ENCODE measurements at regions not wholly inside any gene's neighbourhood (a gene's known extent, or its start where the extent isn't known, plus 50 kb on each side); places are given as distances from the start of the nearest gene placed in this dataset.

DNA sequence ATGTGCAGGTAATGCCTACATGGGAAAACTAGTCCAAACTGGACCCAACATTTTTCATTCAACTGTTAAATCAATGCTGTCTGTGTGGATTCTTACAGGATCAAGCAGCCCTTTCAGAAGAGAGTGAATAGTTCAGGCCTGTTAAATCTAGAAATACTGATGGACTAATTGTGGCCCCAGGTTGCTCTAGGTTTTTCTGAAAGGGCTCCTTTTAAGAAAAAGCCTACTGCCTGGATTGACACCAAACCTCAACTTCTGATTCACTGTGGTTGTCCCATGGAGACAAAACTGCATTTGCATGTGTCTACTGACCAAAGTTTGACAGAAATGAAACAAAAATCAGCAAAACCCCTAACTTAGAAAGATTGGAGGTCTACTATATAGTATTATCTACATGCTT is 437.0 kb downstream of the KLF12 start:
- no peak overlapping the region for H3K4me3 ChIP-seq
- no peak for TF ChIP-seq CTCF (IDR thresholded peaks at IDR 0.05)
- H3K4me1 ChIP-seq: no peaks in the 10 kb centered on the region
- no peak overlapping the region for H3K27ac ChIP-seq
- H3K27me3 ChIP-seq: no peaks in the 10 kb centered on the region
- H3K9me3 ChIP-seq: no peaks in the 10 kb centered on the region
- peaks cover 19 to 27% (median 21%) of the 10 kb centered on the region in 3 donors for H3K36me3 ChIP-seq
- no peak for DNase-seq
- intact Hi-C loops (cut with DNase I; ENCODE audit: low total_unique reads): no loop called here

DNA sequence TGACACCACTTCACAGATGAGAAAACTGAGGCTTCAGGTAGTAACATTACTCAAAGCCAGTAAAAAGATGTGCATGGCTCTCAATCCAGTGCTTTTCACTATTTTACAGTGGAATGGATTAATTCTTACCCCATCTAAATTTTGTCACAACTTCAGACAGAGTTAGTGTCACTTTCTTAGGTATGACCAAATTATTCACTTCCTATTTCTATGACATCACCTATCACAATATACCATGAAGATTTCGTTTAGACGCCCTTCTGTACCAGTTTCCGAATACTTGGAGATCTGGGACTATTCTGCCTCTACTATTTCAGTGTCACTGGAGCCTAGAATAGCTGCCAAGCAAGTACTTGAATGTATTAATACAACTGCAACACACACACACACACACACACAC is 437.5 kb downstream of the KLF12 start:
- Histone ChIP-seq H3K4me1 (no peaks in the 10 kb centered on the region), H3K27ac (no peak overlapping the region), H3K36me3 (peaks cover 19 to 27% (median 21%) of the 10 kb centered on the region in 3 donors), H3K4me3 (no peak overlapping the region), H3K27me3 (no peaks in the 10 kb centered on the region), H3K9me3 (no peaks in the 10 kb centered on the region)
- no peak for DNase-seq
- no peak for TF ChIP-seq CTCF (IDR thresholded peaks at IDR 0.05)
- intact Hi-C loops (cut with DNase I; ENCODE audit: low total_unique reads): no loop called here

DNA sequence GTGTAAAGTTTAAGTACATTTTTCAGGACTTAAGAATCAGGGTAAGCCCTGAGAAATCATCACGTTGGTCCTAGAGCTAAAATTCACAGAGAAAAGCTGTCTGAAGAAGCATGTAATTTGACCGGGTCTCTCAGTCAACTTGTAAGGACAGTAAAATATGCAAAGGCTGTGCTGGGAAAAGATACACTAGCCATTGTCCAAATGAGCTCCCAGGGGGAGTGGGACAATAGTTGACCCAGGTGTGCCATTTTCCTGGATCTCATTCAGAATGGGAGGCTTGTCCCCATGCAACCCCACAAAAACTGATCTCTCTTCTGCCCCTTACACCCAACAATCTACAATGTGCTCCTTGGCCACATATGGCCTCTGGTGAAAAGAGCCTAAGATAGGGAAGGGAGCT is 437.9 kb downstream of the KLF12 start:
- H3K27ac ChIP-seq: no peak overlapping the region
- TF ChIP-seq CTCF (IDR thresholded peaks at IDR 0.05): no peak

GRCh38 chr13:73695325-73695724 is 438.9 kb downstream of the KLF12 start:
- no peaks in the 10 kb centered on the region for H3K27me3 ChIP-seq
- DNase-seq: no peak
- H3K9me3 ChIP-seq: no peaks in the 10 kb centered on the region
- H3K4me3 ChIP-seq: no peak overlapping the region
- no peaks in the 10 kb centered on the region for H3K4me1 ChIP-seq
- intact Hi-C loops (cut with DNase I; ENCODE audit: low total_unique reads): no loop called here
- no peak overlapping the region for H3K27ac ChIP-seq
- peaks cover 21 to 27% (median 21%) of the 10 kb centered on the region in 3 donors for H3K36me3 ChIP-seq
- no peak for TF ChIP-seq CTCF (IDR thresholded peaks at IDR 0.05)

More for the DNA sequence above, 437.9 kb downstream of the KLF12 start:
- intact Hi-C loops (cut with DNase I; ENCODE audit: low total_unique reads): no loop called here
- Histone ChIP-seq H3K27me3 (no peaks in the 10 kb centered on the region), H3K4me3 (no peak overlapping the region), H3K9me3 (no peaks in the 10 kb centered on the region), H3K36me3 (peaks cover 19 to 27% (median 21%) of the 10 kb centered on the region in 3 donors), H3K4me1 (no peaks in the 10 kb centered on the region)
- DNase-seq: no peak

GRCh38 chr13:73693215-73693614 is 441.0 kb downstream of the KLF12 start:
- Histone ChIP-seq H3K4me1 (no peaks in the 10 kb centered on the region), H3K4me3 (no peak overlapping the region), H3K9me3 (no peaks in the 10 kb centered on the region), H3K27ac (no peak overlapping the region), H3K36me3 (peaks cover 22 to 27% (median 25%) of the 10 kb centered on the region in 3 donors), H3K27me3 (no peaks in the 10 kb centered on the region)
- DNase-seq: no peak
- no peak for TF ChIP-seq CTCF (IDR thresholded peaks at IDR 0.05)
- intact Hi-C loops (cut with DNase I; ENCODE audit: low total_unique reads): no loop called here

GRCh38 chr13:73691891-73692290 is 442.3 kb downstream of the KLF12 start:
- Histone ChIP-seq H3K9me3 (no peaks in the 10 kb centered on the region), H3K4me3 (no peak overlapping the region), H3K4me1 (no peaks in the 10 kb centered on the region), H3K27ac (no peak overlapping the region), H3K36me3 (peaks cover 22 to 27% (median 25%) of the 10 kb centered on the region in 3 donors), H3K27me3 (no peaks in the 10 kb centered on the region)
- TF ChIP-seq CTCF (IDR thresholded peaks at IDR 0.05): no peak
- DNase-seq: no peak
- intact Hi-C loops (cut with DNase I; ENCODE audit: low total_unique reads): no loop called here

All from tibial artery (tissue), 4 donors.